HG03342 (cell line): ENCODE measurements at regions not wholly inside any gene's neighbourhood (a gene's known extent, or its start where the extent isn't known, plus 50 kb on each side); places are given as distances from the start of the nearest gene placed in this dataset.
"Not testable (repeated sequence)": the region's sequence is repeated elsewhere in the genome, so short reads cannot be mapped to it uniquely, and the experiment has no call there.

Experiments used
- ATAC-seq: cut with Tn5 transposase; IDR thresholded peaks from one replicate; pipeline ENCODE4 v1.9.1; 2021; ENCODE audit warnings: mild to moderate bottlenecking, moderate library complexity; ENCODE audit not compliant: unreplicated experiment

DNA sequence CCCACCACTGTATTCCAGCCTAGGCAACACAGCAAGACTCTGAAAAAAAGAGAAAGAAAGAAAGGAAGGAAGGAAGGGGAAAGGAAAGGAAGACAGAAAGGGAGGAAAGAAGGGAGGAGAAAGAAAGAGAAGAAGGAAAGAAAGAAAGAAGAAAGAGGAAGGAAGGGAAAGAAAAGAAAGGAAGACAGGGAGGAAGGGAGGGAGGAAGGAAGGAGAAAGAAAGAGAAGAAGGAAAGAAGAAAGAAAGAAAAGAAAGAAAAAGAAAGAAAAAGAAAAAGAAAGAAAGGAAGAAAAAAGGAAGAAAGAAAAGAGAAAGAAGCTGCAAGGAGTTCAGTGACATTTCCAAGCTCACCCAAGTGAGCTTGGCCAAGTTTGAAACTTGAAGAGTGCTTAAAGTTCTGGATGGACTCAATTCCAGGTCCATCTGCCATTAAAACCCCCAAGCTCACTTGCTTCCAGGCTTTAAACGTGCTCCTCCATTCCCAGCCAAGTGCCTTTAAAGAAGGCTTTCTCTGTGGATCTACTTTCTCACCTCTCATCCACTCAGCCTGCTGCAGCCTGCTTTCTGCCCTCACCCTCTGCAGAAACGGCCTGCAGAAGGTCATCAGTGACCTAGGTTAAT is 101.5 kb downstream of the VCPKMT start:
- no peak for ATAC-seq

DNA sequence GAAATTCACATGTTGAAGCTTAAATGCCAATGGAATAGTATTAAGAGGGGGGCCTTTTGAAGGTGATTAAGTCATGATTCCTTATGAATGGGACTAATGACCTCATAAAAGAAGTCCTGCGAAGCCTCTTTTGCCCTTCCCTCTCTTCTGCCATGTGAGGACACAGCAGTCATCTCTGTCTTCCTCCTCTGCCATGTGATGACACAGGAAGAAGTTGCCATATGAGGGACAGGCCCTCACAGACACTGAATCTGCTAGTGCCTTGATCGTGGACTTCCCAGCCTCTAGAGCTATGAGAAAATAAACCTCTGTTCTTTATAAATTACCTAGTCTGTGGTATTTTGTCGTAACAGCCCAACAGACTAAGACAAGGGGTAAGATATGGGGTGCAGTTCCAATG is 100.7 kb downstream of the VCPKMT start:
- ATAC-seq, result no peak

DNA sequence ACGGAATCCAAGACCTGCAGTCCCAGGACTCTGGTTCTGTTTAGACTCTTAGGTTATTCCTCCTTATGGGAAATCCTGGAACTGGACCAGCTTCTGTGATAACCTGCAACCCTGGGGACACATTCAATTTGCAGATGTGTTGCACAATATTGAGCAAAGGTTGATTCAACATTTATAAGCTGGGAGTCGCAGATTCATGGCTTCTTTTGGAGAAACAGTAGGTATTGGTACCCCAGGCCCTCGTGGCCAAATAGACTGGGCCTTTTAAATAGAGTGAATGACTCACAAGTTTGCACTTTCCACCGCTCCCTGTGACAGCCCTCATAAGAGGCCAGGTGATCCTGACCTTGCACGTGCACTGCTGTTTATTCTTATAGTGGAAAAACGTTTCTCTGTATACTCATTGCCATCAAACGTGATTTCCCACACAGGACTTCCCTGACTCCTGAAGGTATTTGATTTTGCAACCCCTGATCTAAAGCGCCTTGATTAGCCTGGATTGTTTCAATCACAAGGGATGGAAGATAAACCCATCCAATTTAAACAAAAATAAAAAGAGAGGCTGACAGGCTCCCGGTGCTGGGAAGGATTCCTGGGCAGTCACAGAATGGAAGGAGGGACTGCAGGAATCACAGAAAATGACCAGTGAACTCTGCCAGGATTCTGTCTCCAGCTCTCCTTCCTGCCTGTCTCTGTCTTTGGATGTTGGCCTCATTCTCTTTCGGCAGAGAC is 98.0 kb downstream of the VCPKMT start:
- ATAC-seq, result no peak

DNA sequence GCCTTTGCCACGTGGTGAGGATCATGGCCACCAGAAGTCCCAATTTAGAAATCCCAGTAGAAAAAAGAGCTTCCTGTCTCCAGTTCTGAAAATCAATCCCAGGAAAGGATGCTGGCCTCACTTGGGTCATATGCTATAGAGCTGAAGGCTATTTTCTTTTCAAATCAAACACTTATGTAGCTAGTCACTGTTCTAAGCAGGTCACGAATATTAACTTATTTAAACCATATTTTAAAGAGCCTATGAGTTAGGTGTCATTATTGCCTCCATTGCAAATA is 97.5 kb downstream of the VCPKMT start:
- ATAC-seq, result no peak

DNA sequence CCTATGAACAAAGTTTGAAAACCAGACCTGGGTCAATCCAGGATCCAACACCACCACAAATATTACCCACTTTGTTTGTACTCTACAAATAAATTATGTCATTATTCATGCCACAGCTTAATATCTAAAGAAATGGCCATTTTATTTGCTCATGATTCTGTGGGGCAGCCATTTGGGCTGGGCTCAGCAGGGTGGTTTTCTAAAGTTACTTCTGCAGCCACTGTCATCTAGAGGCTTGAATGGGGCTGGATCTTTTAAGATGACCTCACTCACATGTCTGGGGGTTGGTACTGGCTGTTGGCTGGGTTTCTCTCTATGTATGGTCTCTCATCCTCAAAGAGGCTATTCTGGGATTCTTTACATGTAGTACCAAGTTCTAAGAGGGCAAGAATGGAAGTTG is 96.2 kb downstream of the VCPKMT start:
- ATAC-seq, result no peak

DNA sequence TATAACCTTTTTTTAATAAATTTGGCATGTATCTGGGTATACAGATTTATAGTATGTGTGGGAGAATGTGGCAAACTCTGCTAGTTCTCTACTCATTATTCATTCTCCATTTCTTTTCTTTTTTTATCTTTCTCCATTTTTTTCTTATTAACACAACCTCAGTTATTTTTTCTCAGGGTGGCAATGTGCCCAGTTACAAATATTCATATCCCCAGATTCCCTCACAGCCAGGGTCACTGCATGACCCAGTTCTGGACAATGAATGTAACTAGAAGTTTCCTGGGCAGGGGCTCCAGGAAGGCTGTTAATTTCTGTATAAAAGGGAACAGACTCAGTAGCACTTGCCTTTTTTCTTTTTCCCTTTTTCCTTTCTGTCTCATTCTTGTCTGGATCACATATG is 95.6 kb downstream of the VCPKMT start:
- no peak for ATAC-seq

DNA sequence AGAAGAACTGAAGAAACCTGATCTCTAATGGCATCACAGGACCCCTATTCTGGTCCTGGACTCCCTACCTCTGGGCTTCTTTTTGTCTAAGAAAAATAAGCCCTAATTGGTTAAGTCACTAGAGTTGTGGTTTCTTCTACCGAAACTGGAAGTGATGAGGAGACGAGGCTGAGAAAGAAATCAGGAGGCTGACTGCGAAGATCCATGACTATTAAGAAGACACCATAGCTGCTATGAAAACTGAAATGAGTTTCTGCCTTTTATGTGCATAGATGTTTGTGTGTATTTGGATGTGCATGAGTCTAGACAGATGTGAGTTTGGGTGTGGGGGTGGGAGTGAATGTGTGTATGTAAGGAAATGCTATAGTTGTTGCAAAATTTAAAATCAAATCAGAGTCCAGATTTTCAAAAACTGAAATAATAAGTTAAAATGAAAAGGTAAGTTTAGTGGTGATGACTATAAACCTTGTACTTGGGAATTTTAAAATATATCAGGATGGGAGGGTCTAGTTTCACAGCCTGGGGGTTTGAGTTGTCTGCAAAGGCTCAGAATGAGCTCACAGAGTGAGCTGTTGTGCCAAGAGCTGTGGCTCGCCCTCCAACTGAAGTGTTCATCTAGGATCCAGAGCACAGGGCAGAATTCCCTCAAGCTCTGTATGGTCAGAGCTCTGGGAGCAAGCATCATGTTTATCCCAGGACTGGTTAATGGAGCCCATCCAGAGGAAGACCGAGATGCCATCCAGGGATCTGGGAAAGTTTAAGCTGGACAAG is 94.9 kb downstream of the VCPKMT start:
- ATAC-seq, result no peak

DNA sequence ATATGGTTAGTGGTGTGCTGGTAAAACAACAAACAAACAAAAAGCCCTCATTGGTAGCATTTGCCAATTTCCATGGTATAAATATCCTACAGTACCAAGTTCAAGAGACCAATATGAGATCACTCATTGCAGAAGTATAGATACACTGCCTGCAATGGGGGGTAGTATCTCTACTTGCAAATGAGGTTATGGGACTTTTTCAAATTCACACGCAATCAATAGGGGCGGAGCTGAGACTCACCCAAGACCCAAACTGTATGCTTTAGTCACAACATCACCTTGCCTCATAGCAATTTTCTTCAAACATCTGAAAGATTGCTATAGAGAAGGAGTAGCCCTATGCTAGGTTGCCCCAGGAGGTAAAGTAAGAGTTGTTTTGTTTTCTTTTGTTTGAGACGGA is 93.7 kb downstream of the VCPKMT start:
- no peak for ATAC-seq

DNA sequence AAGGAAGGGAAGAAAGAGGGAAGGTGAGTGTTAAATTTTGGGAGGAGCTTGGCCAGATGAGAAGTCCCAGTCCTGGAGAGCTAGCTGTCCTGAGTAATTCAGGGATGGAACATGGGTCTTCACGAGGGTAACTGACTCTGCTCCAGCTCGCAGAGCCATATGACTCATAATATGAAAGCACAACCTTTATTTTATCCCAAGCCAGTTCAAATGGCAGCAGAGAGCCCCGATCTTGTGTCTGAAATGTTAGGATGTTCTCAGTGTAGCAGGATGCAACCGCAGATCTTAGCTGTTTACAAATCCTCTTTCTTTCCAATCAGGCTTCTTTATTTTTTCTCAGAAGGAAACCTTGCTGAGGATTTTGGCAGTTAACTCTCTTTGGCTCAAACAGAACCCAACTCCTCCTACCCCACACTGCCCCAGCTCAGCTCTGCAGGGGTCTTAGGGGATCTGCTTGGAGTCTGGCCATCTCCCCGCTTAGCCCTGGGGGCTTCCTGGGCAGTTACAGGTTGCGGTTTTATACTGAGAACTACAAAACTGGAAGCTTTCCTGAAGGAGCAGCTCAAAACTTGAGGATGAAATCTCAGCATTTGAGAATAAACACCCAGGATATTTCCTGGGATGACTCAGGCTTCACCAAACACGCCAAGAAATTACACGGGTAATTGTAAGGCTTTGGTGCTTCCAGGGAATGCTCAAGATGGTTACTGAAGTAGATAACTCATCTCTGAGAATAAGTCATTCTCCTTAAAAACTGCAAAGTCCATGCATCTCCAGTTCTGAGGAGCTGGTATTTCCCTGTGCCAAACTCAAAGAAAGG is 92.5 kb downstream of the VCPKMT start:
- ATAC-seq, result no peak

DNA sequence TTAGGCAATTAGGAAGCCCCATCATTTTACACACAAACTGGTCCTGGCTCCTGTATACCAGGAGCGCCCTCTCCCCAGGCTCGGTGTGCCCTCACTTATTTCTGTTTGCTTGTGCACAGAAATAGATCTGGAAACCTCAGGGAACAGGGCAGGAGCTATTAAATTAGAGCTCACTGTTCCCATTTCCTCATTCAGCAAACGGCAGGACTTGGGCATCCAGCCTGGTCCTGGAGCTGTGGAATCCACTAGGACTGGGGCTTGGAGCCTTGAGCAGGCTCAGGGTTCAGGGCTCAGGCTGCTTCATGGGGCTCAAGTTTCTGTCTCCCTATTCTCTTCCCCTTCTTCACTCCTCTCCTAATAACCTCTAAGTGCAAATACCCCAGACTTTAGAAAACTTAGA is 91.3 kb downstream of the VCPKMT start:
- no peak for ATAC-seq

DNA sequence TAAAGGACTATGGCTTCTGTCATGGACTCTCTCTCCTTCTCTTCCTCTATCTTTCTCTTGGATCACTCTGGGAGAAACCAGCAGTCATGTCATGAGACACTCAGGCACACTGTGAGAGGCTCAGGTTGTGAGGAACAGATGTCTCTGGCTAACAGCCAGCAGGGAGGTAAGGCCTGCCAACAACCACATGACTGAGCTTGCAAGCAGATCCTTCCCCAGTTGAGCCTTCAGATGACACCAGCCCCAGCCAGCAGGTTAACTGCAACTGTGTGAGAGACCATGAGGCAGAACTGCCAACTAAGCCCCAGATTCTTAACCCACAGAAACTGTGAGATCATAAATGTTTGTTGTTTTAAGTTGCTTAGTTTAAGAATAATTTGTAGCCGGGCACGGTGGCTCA is 90.6 kb downstream of the VCPKMT start:
- no peak for ATAC-seq

DNA sequence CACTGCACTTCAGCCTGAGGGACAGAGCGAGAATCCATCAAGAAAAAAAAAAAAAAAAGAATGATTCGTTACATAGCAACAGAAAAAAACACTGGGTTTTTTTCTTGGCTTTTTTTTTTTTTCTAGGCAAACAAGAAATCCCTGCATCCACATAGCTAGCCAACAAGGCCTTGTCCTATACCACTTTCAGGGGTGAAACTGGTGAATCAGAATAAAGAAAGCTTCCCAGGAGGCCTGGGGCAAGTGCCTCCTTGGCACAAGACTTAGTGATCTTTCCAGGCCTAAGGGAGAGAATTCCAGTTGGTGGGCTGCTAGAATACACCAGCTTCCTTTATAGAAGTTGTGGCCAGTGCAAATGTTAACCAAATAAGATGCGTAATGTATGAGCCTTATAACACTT is 90.0 kb downstream of the VCPKMT start:
- no peak for ATAC-seq

DNA sequence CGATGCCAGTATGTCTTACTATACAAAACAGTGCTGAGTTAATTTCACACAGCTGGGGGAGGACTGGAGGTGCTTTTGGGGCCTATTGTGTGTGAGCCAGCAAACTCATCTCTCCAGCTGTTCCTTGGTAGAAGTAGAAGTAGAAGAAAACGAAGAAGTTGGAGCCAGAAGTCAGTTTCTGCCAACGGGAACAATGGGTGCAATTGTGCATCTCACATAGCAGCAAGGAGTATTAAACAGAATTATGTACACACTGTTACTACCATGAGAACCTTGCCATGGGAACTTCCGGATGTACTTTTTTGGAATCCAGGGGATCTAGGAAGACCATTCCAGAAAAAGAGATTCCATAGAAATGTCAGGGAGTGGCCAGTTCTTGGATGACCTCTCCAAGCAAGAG is 88.6 kb downstream of the VCPKMT start:
- ATAC-seq, result no peak

DNA sequence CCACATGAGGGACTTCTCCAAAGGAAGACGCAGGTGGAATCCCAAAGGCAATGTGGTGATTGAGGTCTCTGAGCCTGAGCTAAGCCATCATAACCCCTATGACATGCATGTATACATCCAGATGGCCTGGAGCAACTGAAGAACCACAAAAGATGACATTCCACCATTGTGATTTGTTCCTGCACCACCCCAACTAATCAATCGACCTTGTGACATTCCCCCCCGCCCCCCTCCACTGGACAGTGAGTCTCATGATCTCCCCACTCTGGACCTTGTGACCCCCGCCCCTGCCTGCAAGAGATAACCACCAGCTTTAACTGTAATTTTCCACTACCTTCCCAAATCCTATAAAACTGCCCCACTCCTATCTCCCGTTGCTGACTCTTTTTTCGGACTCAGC is 87.9 kb downstream of the VCPKMT start:
- no peak for ATAC-seq

DNA sequence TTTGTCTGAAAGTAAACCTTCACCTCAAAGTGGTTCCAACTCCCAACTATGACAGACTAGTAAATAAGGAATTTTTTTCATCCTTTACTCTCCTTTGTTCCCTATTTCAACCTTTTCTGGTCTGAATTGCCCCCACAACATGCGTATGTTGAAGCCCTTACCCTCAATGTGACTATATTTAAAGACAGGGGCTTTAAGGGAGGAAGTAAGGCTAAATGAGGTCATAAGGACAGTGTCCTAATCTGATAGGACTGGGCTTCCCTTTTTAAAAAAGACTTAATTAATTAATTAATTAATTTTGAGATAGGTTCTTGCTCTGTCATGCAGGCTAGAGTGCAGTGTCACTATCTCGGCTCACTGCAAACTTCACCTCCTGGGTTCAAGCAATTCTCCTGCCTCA is 86.3 kb downstream of the VCPKMT start:
- ATAC-seq, result no peak

DNA sequence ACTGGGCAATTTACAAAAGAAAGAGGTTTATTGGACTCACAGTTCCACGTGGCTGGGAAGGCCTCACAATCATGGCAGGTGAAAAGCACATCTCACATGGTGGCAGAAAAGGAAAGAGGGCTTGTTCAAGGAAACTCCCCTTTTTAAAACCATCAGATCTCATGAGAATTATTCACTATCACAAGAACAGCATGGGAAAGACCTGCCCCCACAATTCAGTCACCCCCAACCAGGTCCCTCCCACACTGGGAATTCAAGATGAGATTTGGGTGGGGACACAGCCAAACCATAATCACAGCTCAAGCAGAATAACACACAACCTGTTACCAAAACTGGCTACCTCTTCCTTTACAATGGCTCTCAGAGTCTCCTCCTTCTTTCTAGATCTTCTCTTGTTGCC is 85.5 kb downstream of the VCPKMT start:
- not testable (repeated sequence) for ATAC-seq

DNA sequence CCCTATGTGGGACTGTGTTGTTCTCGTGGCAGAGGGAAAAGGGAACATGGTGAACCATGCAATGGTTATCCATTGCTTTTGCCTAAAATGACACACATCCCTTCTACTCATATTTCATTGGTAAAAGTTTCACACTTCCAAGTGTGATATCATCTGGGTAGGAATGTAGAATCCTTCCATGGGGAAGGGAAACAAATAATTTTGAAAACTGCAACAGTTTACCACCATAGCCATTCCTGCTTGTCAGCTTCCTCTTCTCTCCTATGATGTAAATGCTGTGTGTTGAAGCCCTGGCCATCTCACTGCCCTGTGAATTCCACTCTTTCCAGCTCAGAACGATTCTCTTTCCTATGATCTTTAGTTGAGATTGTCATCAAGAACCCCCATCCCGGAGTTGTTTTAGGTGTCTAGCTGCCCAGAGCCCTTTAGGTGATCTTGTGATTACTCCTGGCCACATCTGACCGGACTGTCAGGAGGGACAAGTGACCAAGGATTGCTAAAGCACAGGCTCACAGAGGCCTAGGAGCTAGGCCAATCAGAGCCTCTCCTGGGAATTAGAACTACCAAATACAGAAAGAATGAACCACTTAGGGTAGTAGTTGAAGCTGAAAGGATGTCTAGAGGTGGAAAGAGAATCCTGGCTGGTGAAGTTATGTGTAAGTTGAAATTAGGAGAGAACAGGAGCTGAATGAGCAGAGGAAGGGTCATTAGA is 84.6 kb downstream of the VCPKMT start:
- no peak for ATAC-seq

DNA sequence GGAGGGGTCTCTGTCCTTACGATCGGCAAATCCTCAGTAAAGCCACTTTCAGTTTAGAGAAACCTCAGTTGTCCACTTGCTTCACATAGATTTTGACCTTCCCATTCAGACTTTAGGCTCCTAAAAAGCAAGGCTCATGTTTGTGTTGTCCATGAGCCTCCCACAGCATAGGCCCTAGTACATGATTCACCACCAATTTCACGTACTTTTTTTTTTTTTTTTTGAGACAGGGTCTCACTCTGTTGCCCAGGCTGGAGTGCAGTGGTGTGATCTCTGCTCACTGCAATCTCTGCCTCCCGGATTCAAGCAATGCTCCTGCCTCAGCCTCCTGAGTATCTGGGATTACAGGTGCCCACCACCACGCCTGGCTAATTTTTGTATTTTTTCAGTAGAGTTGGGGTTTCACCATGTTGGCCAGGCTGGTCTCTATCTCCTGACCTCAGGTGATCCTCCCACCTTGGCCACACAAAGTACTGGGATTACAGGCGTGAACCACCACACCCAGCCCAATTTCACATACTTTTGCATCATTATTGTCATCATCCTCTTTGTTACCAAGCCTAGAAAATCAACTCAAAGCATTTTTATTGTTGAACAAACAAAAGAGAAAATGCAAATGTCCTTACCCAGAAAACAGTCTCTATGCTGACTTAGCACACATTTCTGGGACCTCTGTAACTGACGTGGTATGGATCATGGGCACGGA is 83.8 kb downstream of the VCPKMT start:
- ATAC-seq, result not testable (repeated sequence)

DNA sequence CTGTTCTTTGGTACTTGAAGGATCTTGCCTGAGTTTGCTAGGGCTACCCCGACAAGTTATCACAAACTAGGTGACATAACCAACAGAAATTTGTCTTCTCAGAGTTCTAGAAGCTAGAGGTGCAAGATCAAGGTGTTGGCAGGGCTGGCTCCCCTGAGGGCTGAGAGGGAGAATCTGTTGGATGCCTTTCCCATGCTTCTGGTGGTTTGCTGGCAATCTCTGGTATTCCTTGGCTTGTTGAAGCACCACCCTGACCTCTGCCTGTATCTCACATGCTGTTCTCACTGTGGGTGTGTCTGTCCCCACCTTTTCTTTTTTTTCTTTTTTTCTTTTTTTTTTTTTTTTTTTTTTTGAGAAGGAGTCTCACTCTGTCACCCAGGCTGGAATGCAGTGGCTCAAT is 81.2 kb downstream of the VCPKMT start:
- no peak for ATAC-seq

DNA sequence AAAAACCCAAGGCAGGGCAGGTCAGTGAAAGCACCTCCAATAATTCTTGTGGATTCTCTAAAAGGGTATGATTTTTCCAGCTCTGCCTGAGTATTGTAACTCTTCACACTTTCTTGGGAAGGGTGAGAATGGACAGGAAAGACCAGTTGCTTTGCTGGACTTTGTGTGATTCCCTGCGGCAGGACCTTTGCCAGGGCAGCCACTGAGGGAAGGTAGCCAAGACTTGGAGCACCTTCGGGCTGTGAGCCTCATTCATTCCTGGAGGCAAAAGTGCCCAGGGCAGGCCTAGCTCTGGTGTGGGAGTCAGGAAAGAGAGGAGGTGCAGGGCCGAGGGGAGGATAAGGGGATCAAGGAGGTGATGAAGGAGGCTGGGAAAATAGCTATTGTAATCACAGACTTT is 80.2 kb downstream of the VCPKMT start:
- no peak for ATAC-seq
